ENCODE measurements at regions not wholly inside any gene's neighbourhood (a gene's known extent, or its start where the extent isn't known, plus 50 kb on each side); places are given as distances from the start of the nearest gene placed in this dataset.
"Not testable (repeated sequence)": the region's sequence is repeated elsewhere in the genome, so short reads cannot be mapped to it uniquely, and the experiment has no call there.

- DNase-seq: not testable (repeated sequence)
Observed at GRCh38 chr3:8315526-8315925, 186.1 kb upstream of the LMCD1 start.

GRCh38 chr3:8317661-8318649 lies 183.7 kb upstream of the LMCD1 start:
- no peak for DNase-seq

GRCh38 chr3:8319935-8320634 lies 181.5 kb upstream of the LMCD1 start:
- no peak for DNase-seq

- DNase-seq: no peak
Observed at GRCh38 chr3:8320711-8321458, 180.7 kb upstream of the LMCD1 start.

GRCh38 chr3:8324747-8325146 lies 176.9 kb upstream of the LMCD1 start:
- no peak for DNase-seq

GRCh38 chr3:8325306-8325705 lies 176.3 kb upstream of the LMCD1 start:
- no peak for DNase-seq

- DNase-seq: not testable (repeated sequence)
Observed at GRCh38 chr3:8325833-8326232, 175.8 kb upstream of the LMCD1 start.

GRCh38 chr3:8327739-8328138 lies 173.9 kb upstream of the LMCD1 start:
- no peak for DNase-seq

- no peak for DNase-seq
Observed at GRCh38 chr3:8328967-8329366, 172.7 kb upstream of the LMCD1 start.

- DNase-seq: no peak
Observed at GRCh38 chr3:8329598-8329997, 172.0 kb upstream of the LMCD1 start.

- DNase-seq: no peak
Observed at GRCh38 chr3:8336456-8336855, 165.2 kb upstream of the LMCD1 start.

- DNase-seq: no peak
Observed at GRCh38 chr3:8338424-8338823, 163.2 kb upstream of the LMCD1 start.

GRCh38 chr3:8341821-8342247 lies 159.8 kb upstream of the LMCD1 start:
- DNase-seq: no peak

GRCh38 chr3:8343058-8343457 lies 158.6 kb upstream of the LMCD1 start:
- DNase-seq: no peak

- DNase-seq: no peak
Observed at GRCh38 chr3:8345398-8345797, 156.2 kb upstream of the LMCD1 start.

GRCh38 chr3:8348076-8348475 lies 153.5 kb upstream of the LMCD1 start:
- DNase-seq: no peak

GRCh38 chr3:8352475-8352874 lies 149.1 kb upstream of the LMCD1 start:
- no peak for DNase-seq

GRCh38 chr3:8353364-8353763 lies 148.3 kb upstream of the LMCD1 start:
- no peak for DNase-seq

- DNase-seq: no peak
Observed at GRCh38 chr3:8355346-8355745, 146.3 kb upstream of the LMCD1 start.

- DNase-seq: not testable (repeated sequence)
Observed at GRCh38 chr3:8356066-8356465, 145.6 kb upstream of the LMCD1 start.

GRCh38 chr3:8357859-8358258 lies 143.8 kb upstream of the LMCD1 start:
- DNase-seq: no peak

GRCh38 chr3:8359133-8359532 lies 142.5 kb upstream of the LMCD1 start:
- no peak for DNase-seq

- no peak for DNase-seq
Observed at GRCh38 chr3:8363200-8363599, 138.4 kb upstream of the LMCD1 start.
